Breast epithelium (tissue), 3 donors: ENCODE measurements at regions not wholly inside any gene's neighbourhood (a gene's known extent, or its start where the extent isn't known, plus 50 kb on each side); places are given as distances from the start of the nearest gene placed in this dataset.

ENCODE experiments used
- CTCF ChIP-seq, 3 donors: fragments of 450-650 bp; IDR thresholded peaks; one replicate each; pipeline ENCODE4 v1.5.1; 2016 to 2017; ENCODE audit warnings: antibody characterized with exemption in 3 of 3, mild to moderate bottlenecking in 3 of 3, moderate library complexity in 3 of 3
- POLR2A ChIP-seq: fragments of 450-650 bp; IDR thresholded peaks from one replicate; pipeline ENCODE4 v1.6.1; 2016; ENCODE audit warnings: antibody characterized with exemption, mild to moderate bottlenecking, moderate library complexity

DNA sequence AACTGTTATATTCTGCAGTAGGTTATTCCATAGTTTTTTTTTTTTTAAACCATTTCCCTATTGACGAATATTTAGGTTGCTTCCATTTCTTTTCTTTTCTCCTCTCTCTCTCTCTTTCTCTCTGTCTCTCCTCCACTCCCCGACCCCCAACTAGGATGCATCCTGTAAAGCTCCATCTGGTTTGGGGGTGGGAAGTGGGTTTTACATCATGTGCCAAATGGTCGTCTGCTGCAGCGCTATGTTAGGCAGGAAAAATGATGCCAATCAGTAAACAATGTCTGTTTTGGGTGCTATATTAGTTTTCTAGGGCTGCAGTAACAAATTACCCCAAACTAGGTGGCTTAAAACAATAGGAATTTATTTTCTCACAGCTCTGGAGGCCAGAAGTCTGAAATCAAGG lies 465.0 kb downstream of the AACS start:
- no peak for TF ChIP-seq CTCF (IDR thresholded peaks at IDR 0.05)
- no peak for TF ChIP-seq POLR2A
